ENCODE measurements at regions not wholly inside any gene's neighbourhood (a gene's known extent, or its start where the extent isn't known, plus 50 kb on each side); places are given as distances from the start of the nearest gene placed in this dataset.
A peak's percentile ranks its signal among the peaks of the same experiment; 100 is the strongest.

DNA sequence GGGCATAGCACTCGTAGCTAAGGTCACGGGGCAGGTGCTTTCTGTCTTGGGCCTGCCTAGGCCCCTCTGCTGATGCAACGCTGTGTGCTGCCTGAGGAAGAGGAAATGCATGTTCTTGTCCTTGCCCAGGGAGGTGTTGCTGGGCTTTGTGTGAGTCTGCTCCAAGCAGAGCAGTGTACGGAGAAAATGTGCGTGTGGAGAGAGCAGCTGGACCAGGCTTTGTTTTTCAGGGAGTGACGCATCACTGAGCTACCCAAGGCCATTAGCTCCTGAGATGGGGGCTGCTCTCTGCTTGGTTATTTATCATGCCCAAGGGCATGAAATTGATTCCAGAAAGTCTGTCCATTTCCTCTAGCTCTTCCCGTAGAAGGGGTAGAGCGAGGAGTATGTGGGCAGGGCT lies 82.9 kb upstream of the THY1 start:
- peak overlapping the region; percentile 36 to 91 (median 64) for H3K27ac ChIP-seq
- intact Hi-C loops (cut with DNase I): no loop called here

DNA sequence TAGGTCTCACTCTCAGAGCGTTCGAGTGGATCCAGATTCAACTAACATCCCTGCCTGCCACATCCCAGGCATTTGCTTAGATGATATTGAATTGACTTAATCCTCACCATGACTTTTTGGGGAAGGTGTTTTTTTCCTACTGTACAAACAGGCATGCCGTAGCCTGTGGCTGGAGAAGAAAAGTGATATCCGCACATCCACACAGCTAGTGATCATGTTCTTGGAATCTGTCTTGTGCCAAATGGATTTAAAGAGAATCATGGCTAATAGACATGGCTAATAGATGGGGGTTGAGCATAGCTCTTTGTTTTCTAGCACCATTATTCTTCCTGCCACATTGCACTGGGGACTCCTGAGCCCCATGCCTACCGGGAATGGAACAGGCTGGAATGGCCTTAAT lies 82.1 kb upstream of the THY1 start:
- 79 to 85% (median 82%) methylated on average over 5 of the region's 5 CpGs for WGBS, 4 donors
- no peak overlapping the region for H3K4me3 ChIP-seq
- TF ChIP-seq POLR2A (IDR thresholded peaks at IDR 0.05): no peak
- H3K4me1 ChIP-seq (replicated peaks in 1 of 2): peaks cover 0 to 13% of the 10 kb centered on the region in 2 donors
- no peak for DNase-seq
- intact Hi-C loops (cut with DNase I): no loop called here
- no peaks in the 10 kb centered on the region for H3K9me3 ChIP-seq (replicated peaks in 1 of 3)
- no peaks in the 10 kb centered on the region for H3K36me3 ChIP-seq (replicated peaks in 1 of 2)
- peak overlapping the region in 2 of 5 donors; percentile 85 to 91 for H3K27ac ChIP-seq
- no peaks in the 10 kb centered on the region for H3K27me3 ChIP-seq

More for the DNA sequence above, 82.9 kb upstream of the THY1 start:
- DNase-seq: peak; percentile 69 to 90 (median 89)
- Histone ChIP-seq H3K36me3 (replicated peaks in 1 of 2) (no peaks in the 10 kb centered on the region), H3K9me3 (replicated peaks in 1 of 3) (no peaks in the 10 kb centered on the region), H3K27me3 (no peaks in the 10 kb centered on the region), H3K4me3 (no peak overlapping the region), H3K4me1 (replicated peaks in 1 of 2) (peaks cover 0 to 16% of the 10 kb centered on the region in 2 donors)
- TF ChIP-seq, protein P1, sequence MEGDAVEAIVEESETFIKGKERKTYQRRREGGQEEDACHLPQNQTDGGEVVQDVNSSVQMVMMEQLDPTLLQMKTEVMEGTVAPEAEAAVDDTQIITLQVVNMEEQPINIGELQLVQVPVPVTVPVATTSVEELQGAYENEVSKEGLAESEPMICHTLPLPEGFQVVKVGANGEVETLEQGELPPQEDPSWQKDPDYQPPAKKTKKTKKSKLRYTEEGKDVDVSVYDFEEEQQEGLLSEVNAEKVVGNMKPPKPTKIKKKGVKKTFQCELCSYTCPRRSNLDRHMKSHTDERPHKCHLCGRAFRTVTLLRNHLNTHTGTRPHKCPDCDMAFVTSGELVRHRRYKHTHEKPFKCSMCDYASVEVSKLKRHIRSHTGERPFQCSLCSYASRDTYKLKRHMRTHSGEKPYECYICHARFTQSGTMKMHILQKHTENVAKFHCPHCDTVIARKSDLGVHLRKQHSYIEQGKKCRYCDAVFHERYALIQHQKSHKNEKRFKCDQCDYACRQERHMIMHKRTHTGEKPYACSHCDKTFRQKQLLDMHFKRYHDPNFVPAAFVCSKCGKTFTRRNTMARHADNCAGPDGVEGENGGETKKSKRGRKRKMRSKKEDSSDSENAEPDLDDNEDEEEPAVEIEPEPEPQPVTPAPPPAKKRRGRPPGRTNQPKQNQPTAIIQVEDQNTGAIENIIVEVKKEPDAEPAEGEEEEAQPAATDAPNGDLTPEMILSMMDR (IDR thresholded peaks at IDR 0.05): no peak
- peak in 1 of 2 donors; percentile 38 for TF ChIP-seq POLR2A (IDR thresholded peaks at IDR 0.05)
- 35 to 65% (median 45%) methylated on average over 7 to 8 of the region's 8 CpGs for WGBS, 4 donors

DNA sequence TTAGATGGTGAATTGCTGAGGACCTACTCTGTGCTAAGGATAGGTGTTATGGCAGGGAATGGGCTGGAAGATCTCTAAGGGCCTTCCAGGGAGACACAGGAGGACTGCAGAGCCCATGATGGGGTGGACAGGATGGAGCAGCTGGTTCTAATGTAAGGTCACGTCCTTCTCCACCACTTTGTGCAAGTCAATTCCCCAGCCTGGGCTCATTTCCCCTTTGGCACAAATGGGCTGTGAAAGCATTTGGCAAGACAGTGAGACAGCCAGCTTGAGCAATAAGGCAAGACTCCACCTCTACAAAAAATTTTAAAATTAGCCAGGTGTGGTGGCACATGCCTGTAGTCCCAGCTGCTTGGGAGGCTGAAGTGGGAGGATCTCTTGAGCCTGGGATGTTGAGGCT lies 81.4 kb upstream of the THY1 start:
- no peak for DNase-seq
- peaks cover 0 to 13% of the 10 kb centered on the region in 2 donors for H3K4me1 ChIP-seq (replicated peaks in 1 of 2)
- H3K36me3 ChIP-seq (replicated peaks in 1 of 2): no peaks in the 10 kb centered on the region
- H3K4me3 ChIP-seq: no peak overlapping the region
- intact Hi-C loops (cut with DNase I): no loop called here
- TF ChIP-seq POLR2A (IDR thresholded peaks at IDR 0.05): no peak
- TF ChIP-seq, protein P1 (IDR thresholded peaks at IDR 0.05): no peak
- H3K27ac ChIP-seq: no peak overlapping the region
- no peaks in the 10 kb centered on the region for H3K9me3 ChIP-seq (replicated peaks in 1 of 3)
- 67 to 100% (median 76%) methylated on average over 1 of the region's 1 CpG for WGBS, 4 donors
- no peaks in the 10 kb centered on the region for H3K27me3 ChIP-seq

GRCh38 chr11:119501777-119502405 lies 78.9 kb upstream of the THY1 start:
- peak in 1 of 7 donors; percentile 40 for DNase-seq
- Histone ChIP-seq H3K4me3 (no peak overlapping the region), H3K36me3 (replicated peaks in 1 of 2) (no peaks in the 10 kb centered on the region), H3K27me3 (no peaks in the 10 kb centered on the region), H3K27ac (no peak overlapping the region), H3K9me3 (replicated peaks in 1 of 3) (no peaks in the 10 kb centered on the region), H3K4me1 (replicated peaks in 1 of 2) (peaks cover 0 to 13% of the 10 kb centered on the region in 2 donors)
- 55 to 66% (median 59%) methylated on average over 20 to 21 of the region's 21 CpGs for WGBS, 4 donors
- TF ChIP-seq, protein P1 (IDR thresholded peaks at IDR 0.05): no peak
- no peak for TF ChIP-seq POLR2A (IDR thresholded peaks at IDR 0.05)
- intact Hi-C loops (cut with DNase I): no loop called here

DNA sequence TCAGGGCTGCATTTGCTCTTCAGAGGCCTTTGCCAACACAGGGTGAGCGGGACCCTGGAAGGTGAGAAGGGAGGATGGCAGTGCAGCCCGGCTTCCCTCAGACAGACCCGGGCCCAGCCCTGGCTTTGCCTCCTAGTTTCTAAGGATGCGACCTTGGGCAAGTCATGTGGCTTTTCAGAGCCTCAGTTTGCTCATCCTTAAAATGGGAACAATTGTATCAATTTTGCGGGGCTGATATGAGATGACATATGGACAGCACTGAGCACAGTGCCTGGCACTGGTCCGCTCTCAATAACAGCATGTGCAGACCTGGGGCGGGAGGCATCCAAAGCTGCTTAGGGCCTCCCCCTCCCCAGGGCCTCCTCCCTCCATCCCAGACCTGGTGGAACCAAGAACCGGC lies 74.7 kb upstream of the THY1 start:
- intact Hi-C loops (cut with DNase I): no loop called here
- TF ChIP-seq, protein P1 (IDR thresholded peaks at IDR 0.05): no peak
- no peak for TF ChIP-seq POLR2A (IDR thresholded peaks at IDR 0.05)
- Histone ChIP-seq H3K27ac (no peak overlapping the region), H3K4me3 (no peak overlapping the region), H3K36me3 (replicated peaks in 1 of 2) (no peaks in the 10 kb centered on the region), H3K4me1 (replicated peaks in 1 of 2) (no peaks in the 10 kb centered on the region), H3K27me3 (no peaks in the 10 kb centered on the region), H3K9me3 (replicated peaks in 1 of 3) (no peaks in the 10 kb centered on the region)
- WGBS, 4 donors: 72 to 84% (median 81%) methylated on average over 4 to 8 of the region's 8 CpGs
- DNase-seq: no peak
